ENCODE measurements at regions not wholly inside any gene's neighbourhood (a gene's known extent, or its start where the extent isn't known, plus 50 kb on each side); places are given as distances from the start of the nearest gene placed in this dataset.

DNA sequence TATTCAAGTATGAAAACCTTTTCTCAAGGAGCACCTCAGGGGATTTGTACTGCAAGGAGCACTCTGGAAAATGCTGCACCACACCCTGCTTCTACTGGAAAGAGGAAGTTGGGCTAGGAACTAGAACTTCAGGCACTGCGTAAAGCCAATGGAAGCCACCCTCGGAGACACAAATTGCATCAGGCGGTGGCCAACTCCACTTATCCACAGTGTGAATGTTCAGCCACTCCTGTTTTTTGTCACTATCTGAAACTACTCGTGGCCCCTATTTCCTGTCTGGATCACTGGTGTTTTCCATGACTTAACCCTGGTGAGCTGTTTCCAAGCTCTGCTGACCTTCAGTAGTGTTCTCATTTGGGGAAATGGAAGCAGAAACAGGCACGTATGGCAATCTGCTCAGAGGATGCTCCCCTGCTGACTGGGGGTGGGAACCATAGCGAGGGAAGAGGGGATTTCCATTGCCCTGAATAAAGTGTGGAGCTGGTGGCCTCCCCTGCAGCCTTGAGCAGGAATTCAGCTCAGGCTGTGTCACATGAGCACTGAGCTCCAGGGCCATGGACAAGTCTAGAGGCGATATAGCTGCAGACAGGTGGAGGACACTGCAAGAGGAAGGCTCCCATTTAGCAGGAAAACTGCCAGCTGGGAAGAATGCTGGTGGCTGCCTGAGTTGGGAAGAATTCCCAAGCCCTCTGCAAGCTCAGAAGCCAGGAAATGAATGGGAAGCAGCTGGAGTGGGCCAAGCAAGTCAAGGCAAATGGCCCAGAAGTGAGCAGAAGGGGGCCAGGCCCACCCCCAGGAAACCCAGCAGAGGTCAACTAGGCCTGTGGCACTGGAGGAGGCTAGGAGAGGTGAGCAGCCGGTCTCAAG, 50.5 kb upstream of the RAP1B start:
- TF ChIP-seq, protein P1, sequence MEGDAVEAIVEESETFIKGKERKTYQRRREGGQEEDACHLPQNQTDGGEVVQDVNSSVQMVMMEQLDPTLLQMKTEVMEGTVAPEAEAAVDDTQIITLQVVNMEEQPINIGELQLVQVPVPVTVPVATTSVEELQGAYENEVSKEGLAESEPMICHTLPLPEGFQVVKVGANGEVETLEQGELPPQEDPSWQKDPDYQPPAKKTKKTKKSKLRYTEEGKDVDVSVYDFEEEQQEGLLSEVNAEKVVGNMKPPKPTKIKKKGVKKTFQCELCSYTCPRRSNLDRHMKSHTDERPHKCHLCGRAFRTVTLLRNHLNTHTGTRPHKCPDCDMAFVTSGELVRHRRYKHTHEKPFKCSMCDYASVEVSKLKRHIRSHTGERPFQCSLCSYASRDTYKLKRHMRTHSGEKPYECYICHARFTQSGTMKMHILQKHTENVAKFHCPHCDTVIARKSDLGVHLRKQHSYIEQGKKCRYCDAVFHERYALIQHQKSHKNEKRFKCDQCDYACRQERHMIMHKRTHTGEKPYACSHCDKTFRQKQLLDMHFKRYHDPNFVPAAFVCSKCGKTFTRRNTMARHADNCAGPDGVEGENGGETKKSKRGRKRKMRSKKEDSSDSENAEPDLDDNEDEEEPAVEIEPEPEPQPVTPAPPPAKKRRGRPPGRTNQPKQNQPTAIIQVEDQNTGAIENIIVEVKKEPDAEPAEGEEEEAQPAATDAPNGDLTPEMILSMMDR (conservative IDR thresholded peaks at IDR 0.05; ENCODE audit: low read depth, low read length) = no peak
- TF ChIP-seq EZH2 (IDR thresholded peaks at IDR 0.05; ENCODE audit: low read length, unreplicated experiment) (no peak), EZH2phosphoT487 (IDR thresholded peaks at IDR 0.05; ENCODE audit: borderline replicate concordance, low read length) (no peak)
